Esophagus squamous epithelium (tissue), 4 donors: ENCODE measurements at regions not wholly inside any gene's neighbourhood (a gene's known extent, or its start where the extent isn't known, plus 50 kb on each side); places are given as distances from the start of the nearest gene placed in this dataset.

Source experiments
- CTCF ChIP-seq, 6 experiments: fragments of 450-650 bp in 4 of 6; fragments of 200-600 bp in 2 of 6; sonication (generic) in 2 of 6; IDR thresholded peaks; one replicate each; pipeline ENCODE4 v1.5.1; 2016 to 2019; ENCODE audit warnings: antibody characterized with exemption in 6 of 6, mild to moderate bottlenecking in 4 of 6, moderate library complexity in 4 of 6
- POLR2A ChIP-seq, 4 donors: fragments of 450-650 bp; IDR thresholded peaks; one replicate each; pipeline ENCODE4 v1.6.1; 2017; ENCODE audit warnings: antibody characterized with exemption in 4 of 4, mild to moderate bottlenecking in 4 of 4, moderate library complexity in 3 of 4

GRCh38 chr11:134518616-134519389 lies 106.8 kb upstream of the B3GAT1 start:
- TF ChIP-seq CTCF (IDR thresholded peaks at IDR 0.05) (no peak), POLR2A (IDR thresholded peaks at IDR 0.05) (no peak)
